Prostate gland (tissue), 2 donors: ENCODE measurements at regions not wholly inside any gene's neighbourhood (a gene's known extent, or its start where the extent isn't known, plus 50 kb on each side); places are given as distances from the start of the nearest gene placed in this dataset.

Experiments
- POLR2A ChIP-seq: fragments of 450-650 bp; IDR thresholded peaks from one replicate; pipeline ENCODE4 v1.6.1; 2016; ENCODE audit warnings: antibody characterized with exemption, mild to moderate bottlenecking
- POLR2AphosphoS5 ChIP-seq: sonication (generic); formaldehyde crosslinking; IDR thresholded peaks from one replicate; pipeline ENCODE4 v1.6.1; 2017; ENCODE audit warnings: antibody characterized with exemption
- TF ChIP-seq, protein P1 (sequence below), 4 experiments: fragments of 200-600 bp in 2 of 4; fragments of 450-650 bp in 2 of 4; sonication (generic) in 2 of 4; IDR thresholded peaks; 1 replicate in 3 of 4; 2 replicates in 1 of 4; pipeline ENCODE4 v1.5.1; 2016 to 2019; ENCODE audit warnings: antibody characterized with exemption in 4 of 4, mild to moderate bottlenecking in 2 of 4, moderate library complexity in 2 of 4

DNA sequence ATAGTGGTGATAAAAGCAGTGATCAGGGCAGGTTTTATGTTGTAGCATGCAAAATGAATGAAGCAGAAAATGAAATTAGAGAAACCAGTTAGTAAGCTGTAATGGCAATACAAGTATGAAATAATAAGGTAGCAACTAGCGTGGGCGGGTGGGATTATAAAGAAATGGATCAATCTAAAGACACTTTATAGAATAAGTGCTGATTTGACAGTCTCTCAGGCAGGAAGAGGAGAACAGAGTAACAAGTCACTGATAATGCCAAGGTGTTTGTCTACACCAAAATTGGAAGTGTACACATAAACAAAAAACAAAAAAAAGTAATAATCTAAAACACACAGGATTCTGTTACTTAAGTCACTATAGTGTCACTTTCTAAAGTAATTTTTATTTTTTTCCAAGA, 51.0 kb upstream of the PCBP1 start:
- TF ChIP-seq POLR2AphosphoS5 (no peak), POLR2A (no peak)
- TF ChIP-seq, protein P1, sequence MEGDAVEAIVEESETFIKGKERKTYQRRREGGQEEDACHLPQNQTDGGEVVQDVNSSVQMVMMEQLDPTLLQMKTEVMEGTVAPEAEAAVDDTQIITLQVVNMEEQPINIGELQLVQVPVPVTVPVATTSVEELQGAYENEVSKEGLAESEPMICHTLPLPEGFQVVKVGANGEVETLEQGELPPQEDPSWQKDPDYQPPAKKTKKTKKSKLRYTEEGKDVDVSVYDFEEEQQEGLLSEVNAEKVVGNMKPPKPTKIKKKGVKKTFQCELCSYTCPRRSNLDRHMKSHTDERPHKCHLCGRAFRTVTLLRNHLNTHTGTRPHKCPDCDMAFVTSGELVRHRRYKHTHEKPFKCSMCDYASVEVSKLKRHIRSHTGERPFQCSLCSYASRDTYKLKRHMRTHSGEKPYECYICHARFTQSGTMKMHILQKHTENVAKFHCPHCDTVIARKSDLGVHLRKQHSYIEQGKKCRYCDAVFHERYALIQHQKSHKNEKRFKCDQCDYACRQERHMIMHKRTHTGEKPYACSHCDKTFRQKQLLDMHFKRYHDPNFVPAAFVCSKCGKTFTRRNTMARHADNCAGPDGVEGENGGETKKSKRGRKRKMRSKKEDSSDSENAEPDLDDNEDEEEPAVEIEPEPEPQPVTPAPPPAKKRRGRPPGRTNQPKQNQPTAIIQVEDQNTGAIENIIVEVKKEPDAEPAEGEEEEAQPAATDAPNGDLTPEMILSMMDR (IDR thresholded peaks at IDR 0.05): no peak
